H1 (cell line): ENCODE measurements at regions not wholly inside any gene's neighbourhood (a gene's known extent, or its start where the extent isn't known, plus 50 kb on each side); places are given as distances from the start of the nearest gene placed in this dataset.
A peak's percentile ranks its signal among the peaks of the same experiment; 100 is the strongest.

Experiments used
- CTCF ChIA-PET: fragments of 300-600 bp; sonication (Branson Sonifier 250); formaldehyde crosslinking; loops from one replicate; lab custom pipeline; 2021; ENCODE audit not compliant: partially characterized antibody; lab: Charles Lee
- POLR2A ChIA-PET: fragments of 300-600 bp; sonication (Branson Sonifier 250); formaldehyde crosslinking; loops from one replicate; lab custom pipeline; 2021; ENCODE audit warnings: inconsistent platforms; ENCODE audit not compliant: partially characterized antibody; lab: Charles Lee
- DNase-seq, 2 experiments: peaks; one replicate each; pipeline versions ENCODE4 v3.0.0 to v3.0.0-alpha.2; 2010 to 2022; ENCODE audit warnings: low spot score in 2 of 2, low read depth in 1 of 2, mixed read lengths in 1 of 2
- FAIRE-seq: peaks from 2 replicates; lab custom pipeline; 2011; peaks lifted over from hg19 to GRCh38; lab: Jason Lieb, UNC
- H2AFZ ChIP-seq: 2 replicates; pipeline ENCODE4 v1.8.1; 2012; ENCODE audit warnings: low read length, inconsistent platforms
- H2AK5ac ChIP-seq: 2 replicates; pipeline ENCODE4 v1.6.1; 2013; ENCODE audit warnings: low read depth, low read length
- H2BK120ac ChIP-seq: replicated peaks from 2 replicates; pipeline ENCODE3; 2013; ENCODE audit warnings: low read depth, low read length, inconsistent platforms
- H2BK12ac ChIP-seq: 2 replicates; pipeline ENCODE4 v1.6.1; 2013; ENCODE audit warnings: low read depth, low read length
- H2BK15ac ChIP-seq: 2 replicates; pipeline ENCODE4 v1.6.1; 2013; ENCODE audit warnings: low read length
- H2BK20ac ChIP-seq: 2 replicates; pipeline ENCODE4 v1.6.1; 2013; ENCODE audit warnings: low read length
- H2BK5ac ChIP-seq: 2 replicates; pipeline ENCODE4 v1.6.1; 2013; ENCODE audit warnings: low read depth, low read length
- H3K14ac ChIP-seq: 2 replicates; pipeline ENCODE4 v1.6.1; 2013; ENCODE audit warnings: inconsistent platforms; ENCODE audit not compliant: insufficient read length
- H3K18ac ChIP-seq: 2 replicates; pipeline ENCODE4 v1.6.1; 2013; ENCODE audit warnings: low read length; ENCODE audit errors: extremely low read depth
- H3K23ac ChIP-seq: 2 replicates; pipeline ENCODE4 v1.6.1; 2013; ENCODE audit warnings: inconsistent platforms; ENCODE audit not compliant: insufficient read length
- H3K23me2 ChIP-seq: 2 replicates; pipeline ENCODE4 v1.6.1; 2013; ENCODE audit warnings: low read depth, low read length
- H3K27ac ChIP-seq: 2 replicates; pipeline ENCODE4 v1.6.1; 2011; ENCODE audit warnings: low read depth, low read length, inconsistent platforms
- H3K27me3 ChIP-seq, 4 experiments: replicated peaks in 1 of 4; 1 replicate in 1 of 4; 2 replicates in 3 of 4; pipeline versions ENCODE4 v1.6.1 to v1.8.1; 2011 to 2013; ENCODE audit warnings: low read length in 3 of 4, mild to moderate bottlenecking in 3 of 4, inconsistent platforms in 2 of 4, mixed read lengths in 2 of 4, moderate library complexity in 1 of 4; ENCODE audit not compliant: control insufficient read depth in 3 of 4, insufficient read depth in 3 of 4; ENCODE audit errors: extremely low read depth in 1 of 4
- H3K36me3 ChIP-seq, 4 experiments: 2 replicates each; pipeline versions ENCODE4 v1.6.1 to v1.8.1; 2011 to 2013; ENCODE audit warnings: mild to moderate bottlenecking in 4 of 4, low read length in 3 of 4, moderate library complexity in 2 of 4, control low read depth in 1 of 4, inconsistent platforms in 1 of 4; ENCODE audit not compliant: insufficient read depth in 4 of 4, control insufficient read depth in 2 of 4
- H3K4ac ChIP-seq: replicated peaks from 2 replicates; pipeline ENCODE3; 2013; ENCODE audit warnings: low read length, low read depth, mixed read lengths, inconsistent platforms; ENCODE audit not compliant: insufficient read length
- H3K4me1 ChIP-seq, 4 experiments: replicated peaks in 1 of 4; 1 replicate in 1 of 4; 2 replicates in 3 of 4; pipeline versions ENCODE4 v1.6.1 to v1.8.1; 2011 to 2013; ENCODE audit warnings: low read length in 3 of 4, inconsistent platforms in 2 of 4, mixed read lengths in 1 of 4; ENCODE audit not compliant: insufficient read depth in 4 of 4, control insufficient read depth in 3 of 4
- H3K4me2 ChIP-seq, 2 experiments: 2 replicates each; pipeline versions ENCODE4 v1.6.1 to v1.8.1; 2011 to 2013; ENCODE audit warnings: low read depth in 2 of 2, low read length in 2 of 2, control low read depth in 1 of 2, inconsistent platforms in 1 of 2, mild to moderate bottlenecking in 1 of 2; ENCODE audit not compliant: insufficient read depth in 1 of 2
- H3K4me3 ChIP-seq, 4 experiments: fragments of 200-600, 300-600 bp in 1 of 4; sonication (generic), shearing (Covaris generic), sonication (Bioruptor Twin) in 1 of 4; 2 replicates each; pipeline versions ENCODE4 v1.5.1 to v1.8.1; 2011 to 2016; ENCODE audit warnings: low read length in 4 of 4, low read depth in 3 of 4, control low read depth in 2 of 4, inconsistent platforms in 2 of 4, mild to moderate bottlenecking in 2 of 4, mixed read lengths in 1 of 4, moderate library complexity in 1 of 4; ENCODE audit not compliant: insufficient read depth in 2 of 4; ENCODE audit errors: extremely low read depth in 1 of 4
- H3K56ac ChIP-seq: replicated peaks from 2 replicates; pipeline ENCODE3; 2013; ENCODE audit warnings: low read depth, mild to moderate bottlenecking, mixed read lengths, low read length, inconsistent platforms; ENCODE audit not compliant: insufficient read length
- H3K79me1 ChIP-seq: 2 replicates; pipeline ENCODE4 v1.6.1; 2013; ENCODE audit warnings: low read depth, low read length, control low read depth
- H3K79me2 ChIP-seq, 2 experiments: 2 replicates each; pipeline versions ENCODE4 v1.6.1 to v1.8.1; 2012 to 2013; ENCODE audit warnings: low read length in 2 of 2, mild to moderate bottlenecking in 2 of 2, inconsistent platforms in 1 of 2; ENCODE audit not compliant: insufficient read depth in 2 of 2, control insufficient read depth in 1 of 2
- H3K9ac ChIP-seq, 4 experiments: replicated peaks in 1 of 4; 1 replicate in 1 of 4; 2 replicates in 3 of 4; pipeline versions ENCODE4 v1.6.1 to v1.8.1; 2011 to 2013; ENCODE audit warnings: low read depth in 3 of 4, low read length in 3 of 4, control low read depth in 2 of 4, mild to moderate bottlenecking in 2 of 4, moderate library complexity in 2 of 4, inconsistent platforms in 1 of 4; ENCODE audit errors: extremely low read depth in 1 of 4
- H3K9me3 ChIP-seq, 2 experiments: 2 replicates each; pipeline versions ENCODE4 v1.6.1 to v1.8.1; 2012 to 2013; ENCODE audit warnings: mild to moderate bottlenecking in 2 of 2, moderate library complexity in 2 of 2, control low read depth in 1 of 2, inconsistent platforms in 1 of 2, low read depth in 1 of 2, low read length in 1 of 2, mixed read lengths in 1 of 2; ENCODE audit not compliant: insufficient read depth in 2 of 2
- H4K20me1 ChIP-seq, 2 experiments: replicated peaks in 1 of 2; 2 replicates each; pipeline versions ENCODE3 to v1.8.1; 2011 to 2013; ENCODE audit warnings: inconsistent platforms in 2 of 2, low read length in 2 of 2, mild to moderate bottlenecking in 1 of 2; ENCODE audit not compliant: insufficient read depth in 2 of 2, control insufficient read depth in 1 of 2
- H4K5ac ChIP-seq: 2 replicates; pipeline ENCODE4 v1.6.1; 2013; ENCODE audit warnings: low read length, low read depth, mixed read lengths, inconsistent platforms; ENCODE audit not compliant: insufficient read length
- H4K8ac ChIP-seq: 2 replicates; pipeline ENCODE4 v1.8.0; 2013; ENCODE audit warnings: mild to moderate bottlenecking, moderate library complexity, low read length, inconsistent platforms; ENCODE audit not compliant: insufficient read depth; ENCODE audit errors: extremely low read depth
- H4K91ac ChIP-seq: replicated peaks from 2 replicates; pipeline ENCODE3; 2013; ENCODE audit warnings: low read length, mixed read lengths, inconsistent platforms; ENCODE audit not compliant: insufficient read length
- CREB1 ChIP-seq: IDR thresholded peaks from 2 replicates; pipeline ENCODE4 v1.6.1; 2012; ENCODE audit warnings: inconsistent platforms
- FOSL1 ChIP-seq: IDR thresholded peaks from 2 replicates; pipeline ENCODE4 v1.6.1; 2011; ENCODE audit warnings: mild to moderate bottlenecking, low read depth, low read length, moderate library complexity; ENCODE audit not compliant: insufficient read depth
- GTF2F1 ChIP-seq: IDR thresholded peaks from 2 replicates; pipeline ENCODE4 v1.6.1; 2012; ENCODE audit warnings: low read depth, low read length, improper control_type of control experiment, borderline replicate concordance
- HDAC6 ChIP-seq: IDR thresholded peaks from one replicate; pipeline ENCODE4 v1.7.1; 2012; ENCODE audit warnings: low read depth, mild to moderate bottlenecking, inconsistent platforms, low read length, moderate library complexity
- KDM5A ChIP-seq: fragments of 200-600 bp; IDR thresholded peaks from 2 replicates; pipeline ENCODE4 v1.7.1; 2012; ENCODE audit warnings: mild to moderate bottlenecking, low read length, inconsistent platforms, mixed read lengths
- SAP30 ChIP-seq: fragments of 300-600 bp; sonication (generic); IDR thresholded peaks from 2 replicates; pipeline ENCODE4 v1.7.1; 2012; ENCODE audit warnings: low read length, moderate library complexity, mild to moderate bottlenecking, inconsistent platforms; ENCODE audit not compliant: insufficient read depth, insufficient replicate concordance
- TEAD4 ChIP-seq: IDR thresholded peaks from 2 replicates; pipeline ENCODE4 v1.6.1; 2012; ENCODE audit warnings: low read depth, low read length, inconsistent platforms, mixed read lengths
- WGBS, 2 experiments: shearing (Covaris generic) in 1 of 2; methylation state at CpG; one replicate each; pipeline versions ENCODE4 v1.1.6 to v1.1.7; 2013 to 2015; ENCODE audit warnings: low lambda C conversion rate in 2 of 2, mixed read lengths in 2 of 2, inconsistent platforms in 1 of 2, low coverage in 1 of 2, missing lambda C conversion rate in 1 of 2; ENCODE audit not compliant: insufficient replicate concordance in 2 of 2, insufficient coverage in 1 of 2, insufficient read length in 1 of 2; ENCODE audit errors: extremely low coverage in 1 of 2, missing lambda C conversion rate in 1 of 2; 5-methylcytosine and 5-hydroxymethylcytosine counted together

GRCh38 chr2:239750929-239751678, 274.0 kb downstream of the NDUFA10 start:
- WGBS, 2 experiments: 94% methylated on average over 18 of the region's 22 CpGs; no CpG with 5 or more reads in 1 of the 2 experiments
- H3K4me3 ChIP-seq: no peak overlapping the region
- TF ChIP-seq KDM5A (no peak), GTF2F1 (no peak), CREB1 (no peak), HDAC6 (no peak), SAP30 (no peak), FOSL1 (no peak), TEAD4 (no peak)

More at GRCh38 chr2:239750929-239751678, 274.0 kb downstream of the NDUFA10 start:
- Histone ChIP-seq H2AFZ (no peak overlapping the region), H3K9me3 (no peaks in the 10 kb centered on the region), H4K5ac (no peak overlapping the region), H2BK120ac (no peak overlapping the region), H3K79me2 (no peaks in the 10 kb centered on the region), H3K56ac (no peak overlapping the region), H3K18ac (no peak overlapping the region), H3K14ac (no peak overlapping the region), H3K23me2 (peaks cover 12% of the 10 kb centered on the region; the same call in 1 of the 2 replicates), H3K4ac (no peak overlapping the region), H3K23ac (no peak overlapping the region), H3K27me3 (no peaks in the 10 kb centered on the region), H2BK5ac (no peak overlapping the region), H3K27ac (no peak overlapping the region), H2BK20ac (no peak overlapping the region), H3K4me1 (peaks cover 0 to 7% (median 3%) of the 10 kb centered on the region in 4 experiments; a peak in 3 of 7 replicates), H4K20me1 (peaks cover 0 to 2% of the 10 kb centered on the region in 2 experiments), H3K9ac (no peak overlapping the region), H3K4me2 (no peak overlapping the region), H4K91ac (no peak overlapping the region), H2BK12ac (no peak overlapping the region), H4K8ac (peak overlapping the region; percentile 4; the same call in 1 of the 2 replicates), H2BK15ac (no peak overlapping the region), H3K36me3 (no peaks in the 10 kb centered on the region), H2AK5ac (no peak overlapping the region), H3K79me1 (no peaks in the 10 kb centered on the region)
- FAIRE-seq: no peak
- ChIA-PET CTCF (no interaction called here), POLR2A (no interaction called here)
- no peak for DNase-seq
